Ovary (tissue), 7 donors: ENCODE measurements at regions not wholly inside any gene's neighbourhood (a gene's known extent, or its start where the extent isn't known, plus 50 kb on each side); places are given as distances from the start of the nearest gene placed in this dataset.

Experiments
- DNase-seq, 5 donors: peaks; one replicate each; pipeline ENCODE4 v3.0.0-alpha.2; 2019 to 2020
- H3K27ac ChIP-seq, 2 donors: fragments of 200-600 bp; one replicate each; pipeline versions ENCODE4 v1.5.1 to v1.8.0; 2019 to 2022
- H3K27me3 ChIP-seq: fragments of 200-600 bp; one replicate; pipeline ENCODE4 v1.8.0; 2022
- H3K36me3 ChIP-seq: fragments of 200-600 bp; sonication (generic); one replicate; pipeline ENCODE4 v1.5.1; 2019
- H3K4me1 ChIP-seq: one replicate; pipeline ENCODE4 v1.8.1; 2013; ENCODE audit warnings: mild to moderate bottlenecking, moderate library complexity; ENCODE audit not compliant: insufficient read depth
- H3K4me3 ChIP-seq: fragments of 200-600 bp; sonication (generic); one replicate; pipeline ENCODE4 v1.5.1; 2017
- H3K9me3 ChIP-seq, 2 donors: fragments of 200-600 bp in 1 of 2; sonication (generic) in 1 of 2; one replicate each; pipeline versions ENCODE4 v1.5.1 to v1.8.1; 2013 to 2019; ENCODE audit warnings: mild to moderate bottlenecking in 1 of 2, moderate library complexity in 1 of 2
- EP300 ChIP-seq: sonication (generic); formaldehyde crosslinking; IDR thresholded peaks from one replicate; pipeline ENCODE4 v1.6.1; 2017; ENCODE audit warnings: antibody characterized with exemption
- POLR2A ChIP-seq: fragments of 450-650 bp; IDR thresholded peaks from one replicate; pipeline ENCODE4 v1.6.1; 2017; ENCODE audit warnings: antibody characterized with exemption, mild to moderate bottlenecking, moderate library complexity
- WGBS, 3 donors: extraction: QIAGEN DNeasy Blood & Tissue Kit in 1 of 3; methylation state at CpG; one replicate each; pipeline versions ENCODE4 v1.1.5 to v1.1.7; 2013 to 2017; 5-methylcytosine and 5-hydroxymethylcytosine counted together
- intact Hi-C, 4 donors: fragments of 100-400 bp; cut with DNase I; formaldehyde crosslinking; loops; one replicate each; pipeline versions ENCODE4 v1.11.0 to v1.15.1; 2022 to 2023
- TF ChIP-seq, protein P1 (sequence below), 3 donors: fragments of 450-650 bp in 2 of 3; fragments of 200-600 bp in 1 of 3; IDR thresholded peaks; one replicate each; pipeline versions ENCODE4 v1.5.1 to v1.8.0; 2016 to 2022; ENCODE audit warnings: antibody characterized with exemption in 3 of 3, mild to moderate bottlenecking in 1 of 3
- donor health status: DM: no; HTN: no; CAD: no; lungs with moderate emphysema.
- donor health status: DM: no; HTN: no; CAD: no.
- donor health status: Bipolar disorder and iron deficiency.
- donor health status: DM: no; HTN: no; CAD: no.
- donor health status: DM: yes; HTN: yes; CAD: no.

DNA sequence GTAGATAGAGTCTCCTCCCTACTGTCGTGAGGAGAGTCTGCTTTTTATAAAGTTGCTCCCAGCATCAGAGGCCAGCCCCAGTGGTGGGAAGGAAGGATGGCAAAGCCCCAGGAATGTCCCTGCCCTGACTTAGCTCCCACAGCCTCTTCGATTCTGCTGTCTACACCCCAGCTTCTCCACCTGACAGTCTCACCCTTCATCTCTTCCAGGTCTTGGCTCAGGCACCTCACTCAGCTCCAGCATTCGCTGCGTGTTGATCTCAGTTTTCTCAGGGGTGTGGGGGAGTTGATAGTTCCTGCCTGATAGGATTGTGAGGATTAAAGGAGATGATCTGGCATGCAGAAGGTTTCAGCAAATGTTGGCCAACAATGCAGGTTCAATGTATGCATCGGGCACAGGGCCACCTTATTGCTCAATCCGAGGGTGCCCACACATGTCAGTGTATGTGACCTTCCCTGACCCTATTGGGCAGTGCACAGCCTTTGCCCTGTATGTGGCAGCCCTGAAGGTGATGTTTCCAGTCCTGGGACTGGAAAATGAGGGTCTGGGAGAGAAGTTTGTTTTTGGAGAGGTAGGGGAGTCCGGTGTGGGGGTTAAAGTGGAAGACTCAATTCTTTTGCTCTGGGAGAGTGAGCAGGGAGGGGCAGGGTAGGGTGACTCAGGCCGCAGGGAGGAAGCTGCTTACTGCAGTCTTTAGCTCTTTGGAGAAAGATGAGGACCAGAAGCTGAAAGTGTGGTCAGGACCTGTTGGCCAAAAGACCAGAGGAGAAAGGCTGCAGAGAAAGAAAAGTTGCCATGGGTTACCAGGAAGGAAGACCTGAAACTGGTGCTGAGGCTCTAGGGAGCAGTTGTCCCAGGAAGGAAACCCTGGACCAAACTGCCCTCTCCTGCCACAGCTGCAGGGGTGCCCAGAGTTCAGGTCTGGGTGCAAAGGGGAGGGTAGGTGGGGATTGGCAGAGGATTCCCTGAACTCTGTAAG, 153.2 kb downstream of the MACROH2A1 start:
- peak in 2 of 5 donors; percentile 2 for DNase-seq
- Histone ChIP-seq H3K36me3 (no peaks in the 10 kb centered on the region), H3K9me3 (no peaks in the 10 kb centered on the region), H3K27ac (no peak overlapping the region), H3K4me1 (no peaks in the 10 kb centered on the region), H3K27me3 (no peaks in the 10 kb centered on the region), H3K4me3 (no peak overlapping the region)
- intact Hi-C loops, result no loop called here
- 52 to 71% (median 67%) methylated on average over 8 of the region's 8 CpGs for WGBS, 3 donors
- TF ChIP-seq, protein P1, sequence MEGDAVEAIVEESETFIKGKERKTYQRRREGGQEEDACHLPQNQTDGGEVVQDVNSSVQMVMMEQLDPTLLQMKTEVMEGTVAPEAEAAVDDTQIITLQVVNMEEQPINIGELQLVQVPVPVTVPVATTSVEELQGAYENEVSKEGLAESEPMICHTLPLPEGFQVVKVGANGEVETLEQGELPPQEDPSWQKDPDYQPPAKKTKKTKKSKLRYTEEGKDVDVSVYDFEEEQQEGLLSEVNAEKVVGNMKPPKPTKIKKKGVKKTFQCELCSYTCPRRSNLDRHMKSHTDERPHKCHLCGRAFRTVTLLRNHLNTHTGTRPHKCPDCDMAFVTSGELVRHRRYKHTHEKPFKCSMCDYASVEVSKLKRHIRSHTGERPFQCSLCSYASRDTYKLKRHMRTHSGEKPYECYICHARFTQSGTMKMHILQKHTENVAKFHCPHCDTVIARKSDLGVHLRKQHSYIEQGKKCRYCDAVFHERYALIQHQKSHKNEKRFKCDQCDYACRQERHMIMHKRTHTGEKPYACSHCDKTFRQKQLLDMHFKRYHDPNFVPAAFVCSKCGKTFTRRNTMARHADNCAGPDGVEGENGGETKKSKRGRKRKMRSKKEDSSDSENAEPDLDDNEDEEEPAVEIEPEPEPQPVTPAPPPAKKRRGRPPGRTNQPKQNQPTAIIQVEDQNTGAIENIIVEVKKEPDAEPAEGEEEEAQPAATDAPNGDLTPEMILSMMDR (IDR thresholded peaks at IDR 0.05), result no peak

DNA sequence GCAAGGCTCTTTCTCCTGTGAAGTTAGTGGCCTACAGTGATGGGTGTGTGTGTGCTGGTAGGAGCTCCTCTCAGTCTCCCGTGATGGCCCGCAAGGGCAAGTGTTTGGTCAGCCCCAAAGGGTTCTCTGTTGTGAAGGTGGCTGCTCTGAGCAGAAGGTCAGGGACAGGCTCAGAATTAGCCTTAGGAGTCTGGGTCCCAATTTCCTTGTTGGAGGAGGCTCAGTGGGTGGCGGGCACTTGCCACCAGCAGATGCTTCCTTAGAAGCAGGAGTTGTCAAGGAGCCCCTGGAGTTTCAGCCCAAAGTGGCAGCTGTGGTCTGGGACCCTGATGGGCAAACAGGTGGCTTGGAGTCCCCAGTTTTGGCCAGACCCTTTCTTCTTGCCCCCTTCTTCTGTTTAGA, 154.4 kb downstream of the MACROH2A1 start:
- no peak overlapping the region for H3K27ac ChIP-seq
- WGBS, 3 donors, result 98 to 100% (median 98%) methylated on average over 3 of the region's 3 CpGs
- peak in 2 of 5 donors; percentile 1 to 2 for DNase-seq

DNA sequence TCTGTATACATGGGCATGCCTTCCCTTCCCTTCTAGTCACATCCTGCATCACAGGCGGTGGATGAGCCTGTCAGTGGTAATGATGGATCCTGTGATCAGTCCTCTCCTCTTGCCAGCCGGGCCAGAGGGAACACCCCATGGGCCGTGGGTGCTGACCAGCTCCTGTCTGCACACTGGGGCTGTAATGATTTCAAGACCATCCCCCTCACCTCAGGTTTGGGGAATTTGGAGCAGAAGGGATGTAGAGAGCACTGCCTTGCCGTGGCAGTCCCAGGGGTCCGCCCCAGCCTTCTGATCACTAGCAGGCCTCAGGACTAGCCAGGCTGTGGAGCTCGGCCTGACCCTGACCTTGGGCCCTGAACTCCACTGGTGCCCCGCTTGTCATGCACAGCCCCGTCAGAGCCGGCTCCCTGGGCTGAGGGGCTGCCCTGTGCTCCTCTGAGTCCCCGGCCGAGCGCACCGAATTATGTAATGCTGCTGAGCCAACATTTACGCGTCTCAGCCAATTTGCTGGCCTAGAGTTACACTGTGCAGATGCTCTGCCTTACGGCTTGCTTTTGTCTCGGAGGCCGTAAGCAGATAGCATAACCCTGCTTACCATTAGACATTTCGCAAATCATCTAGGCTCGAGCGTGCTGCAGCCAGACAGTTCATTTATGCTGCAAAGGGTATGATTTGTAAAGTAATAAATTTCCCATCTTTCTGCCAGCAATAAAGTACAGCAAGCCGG, 155.3 kb downstream of the MACROH2A1 start:
- H3K36me3 ChIP-seq, result no peaks in the 10 kb centered on the region
- no peak for TF ChIP-seq EP300
- TF ChIP-seq, protein P1 (IDR thresholded peaks at IDR 0.05), result no peak
- no peak for TF ChIP-seq POLR2A
- peak in 4 of 5 donors; percentile 30 to 55 (median 38) for DNase-seq

More for the DNA sequence above, 154.4 kb downstream of the MACROH2A1 start:
- no peak overlapping the region for H3K4me3 ChIP-seq
- H3K36me3 ChIP-seq, result no peaks in the 10 kb centered on the region
- TF ChIP-seq POLR2A (no peak), EP300 (no peak)
- TF ChIP-seq, protein P1 (IDR thresholded peaks at IDR 0.05), result no peak
- H3K4me1 ChIP-seq, result no peaks in the 10 kb centered on the region
- H3K27me3 ChIP-seq, result no peaks in the 10 kb centered on the region
- H3K9me3 ChIP-seq, result no peaks in the 10 kb centered on the region
- intact Hi-C loops, result no loop called here

DNA sequence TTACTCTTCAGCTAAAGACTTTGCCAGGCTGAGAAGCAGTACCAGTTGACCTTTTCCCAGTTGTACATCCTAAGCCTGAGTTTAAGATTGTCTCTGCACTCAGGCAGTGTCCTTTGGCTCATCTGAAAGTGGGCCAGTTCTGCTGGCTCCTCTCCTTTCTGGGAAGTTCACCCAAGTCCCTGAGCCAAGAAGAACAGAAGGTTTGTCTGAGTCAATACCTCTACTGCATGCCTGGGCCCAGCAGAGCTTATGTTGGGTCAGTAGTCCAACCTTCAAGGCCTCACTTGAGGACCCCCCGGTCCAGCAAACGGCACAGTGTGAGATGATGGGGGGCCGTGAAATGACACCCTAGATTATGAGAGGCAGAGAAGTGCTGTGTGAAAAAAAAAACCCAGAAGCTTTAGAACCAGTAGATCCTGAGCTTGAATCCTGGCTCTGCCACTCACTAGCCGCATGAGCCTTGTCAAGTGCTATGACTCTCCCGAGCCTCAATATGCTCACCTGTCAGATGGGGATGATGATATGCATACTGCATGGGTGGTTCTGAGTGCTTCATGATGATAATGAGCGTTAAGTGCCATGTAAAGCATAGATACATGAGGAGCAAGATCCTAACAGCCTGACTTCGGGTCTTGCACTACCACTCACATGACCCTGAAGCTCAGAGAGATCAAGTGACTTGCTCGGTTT, 156.0 kb downstream of the MACROH2A1 start:
- DNase-seq, result peak in 2 of 5 donors; percentile 6 to 18
- H3K9me3 ChIP-seq, result no peaks in the 10 kb centered on the region
- H3K36me3 ChIP-seq, result no peaks in the 10 kb centered on the region
- no peaks in the 10 kb centered on the region for H3K4me1 ChIP-seq
- no peaks in the 10 kb centered on the region for H3K27me3 ChIP-seq
- intact Hi-C loops, result no loop called here
- TF ChIP-seq POLR2A, result no peak
- TF ChIP-seq, protein P1 (IDR thresholded peaks at IDR 0.05), result no peak
- no peak for TF ChIP-seq EP300
- WGBS, 3 donors, result 78 to 82% (median 81%) methylated on average over 8 of the region's 8 CpGs
- no peak overlapping the region for H3K4me3 ChIP-seq
- no peak overlapping the region for H3K27ac ChIP-seq

More for the DNA sequence above, 155.3 kb downstream of the MACROH2A1 start:
- WGBS, 3 donors, result 61 to 72% (median 61%) methylated on average over 22 of the region's 22 CpGs
- Histone ChIP-seq H3K4me3 (no peak overlapping the region), H3K9me3 (no peaks in the 10 kb centered on the region), H3K4me1 (no peaks in the 10 kb centered on the region), H3K27ac (no peak overlapping the region), H3K27me3 (no peaks in the 10 kb centered on the region)
- intact Hi-C loops, result no loop called here
